GM18505 (cell line): ENCODE measurements at regions not wholly inside any gene's neighbourhood (a gene's known extent, or its start where the extent isn't known, plus 50 kb on each side); places are given as distances from the start of the nearest gene placed in this dataset.

ENCODE experiments used
- ATAC-seq: cut with Tn5 transposase; IDR thresholded peaks from one replicate; pipeline ENCODE4 v1.9.1; 2021; ENCODE audit not compliant: unreplicated experiment
- POLR2A ChIP-seq: IDR thresholded peaks from 4 replicates; pipeline ENCODE4 v1.6.1; 2011; ENCODE audit warnings: borderline replicate concordance; ENCODE audit not compliant: insufficient read depth, insufficient read length; ENCODE audit errors: extremely low read depth

DNA sequence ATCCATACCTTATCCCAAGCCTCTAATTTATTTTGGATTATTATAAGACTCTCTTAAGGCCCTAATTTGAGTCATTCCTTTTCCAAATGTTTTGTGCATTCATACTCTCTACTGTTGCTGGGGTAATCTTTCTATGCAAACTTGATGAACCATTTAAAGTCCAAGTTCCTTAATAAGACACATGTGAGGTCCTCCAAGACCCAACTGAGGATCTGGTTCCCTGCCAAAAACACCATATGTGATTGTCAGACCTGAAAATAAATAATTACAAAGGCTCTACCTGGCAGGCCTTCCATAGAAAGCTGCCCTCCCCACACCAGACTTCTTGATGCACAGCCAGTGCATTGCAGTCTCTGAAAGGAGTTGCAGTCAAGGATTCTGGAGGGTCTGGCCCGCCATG is 257.9 kb upstream of the AKR1E2 start:
- no peak for ATAC-seq
- TF ChIP-seq POLR2A = no peak

DNA sequence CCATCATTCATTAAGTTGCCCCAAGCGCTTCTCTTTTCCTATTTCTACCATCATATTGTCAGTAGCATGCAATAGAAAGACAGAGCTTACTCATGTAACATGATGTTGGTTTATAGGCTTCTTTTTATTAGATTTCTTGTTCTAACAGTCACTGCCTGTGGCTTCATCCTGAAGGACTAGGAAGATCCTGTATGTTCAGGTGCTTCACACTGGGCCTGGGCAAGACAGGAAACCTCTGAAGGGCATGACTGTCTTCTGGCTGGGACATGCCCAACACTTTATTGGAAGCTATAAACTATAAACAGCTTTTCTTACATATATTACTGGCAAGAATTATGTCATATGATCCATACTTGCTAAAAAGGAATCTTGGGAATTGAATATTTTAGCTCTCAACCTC is 258.4 kb upstream of the AKR1E2 start:
- TF ChIP-seq POLR2A = no peak
- no peak for ATAC-seq

DNA sequence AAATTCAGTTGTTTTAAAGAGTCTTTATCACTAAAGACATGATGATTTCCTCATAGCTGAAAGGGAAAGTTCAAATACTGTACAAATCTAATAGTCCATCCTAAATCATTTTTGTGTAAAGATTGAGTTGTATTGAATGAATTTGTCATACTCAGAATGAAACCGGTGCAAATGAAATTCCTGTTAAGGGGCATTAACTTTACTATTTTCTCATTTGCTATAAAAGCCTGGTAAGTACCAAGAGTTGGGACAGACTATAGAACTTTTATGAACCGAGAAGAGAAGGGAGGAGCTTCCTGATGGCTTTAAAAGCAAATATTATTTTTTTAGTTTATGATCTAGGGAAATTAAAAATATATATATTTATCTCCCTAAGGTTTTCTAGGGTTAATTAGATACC is 260.0 kb upstream of the AKR1E2 start:
- no peak for TF ChIP-seq POLR2A
- ATAC-seq = no peak

DNA sequence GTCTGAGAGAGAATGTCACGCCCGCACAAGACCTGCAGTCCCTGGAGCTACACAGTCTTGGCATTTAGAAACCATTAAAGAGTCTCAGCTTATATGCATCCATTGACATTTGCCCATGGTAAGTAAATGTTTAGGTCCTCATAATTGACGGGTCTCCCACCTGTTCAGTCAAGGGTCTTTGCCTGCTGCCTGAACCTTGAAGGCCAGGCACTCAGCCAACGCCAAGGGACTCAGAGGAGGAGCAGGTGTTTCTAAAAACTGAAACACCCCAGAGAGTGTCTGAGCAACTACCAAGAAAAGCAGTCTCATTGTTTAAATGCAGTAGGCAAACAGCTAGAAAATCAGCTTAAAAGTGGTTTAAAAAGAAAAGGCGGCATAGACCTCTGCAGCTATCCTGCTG is 264.7 kb upstream of the AKR1E2 start:
- ATAC-seq = no peak
- no peak for TF ChIP-seq POLR2A

DNA sequence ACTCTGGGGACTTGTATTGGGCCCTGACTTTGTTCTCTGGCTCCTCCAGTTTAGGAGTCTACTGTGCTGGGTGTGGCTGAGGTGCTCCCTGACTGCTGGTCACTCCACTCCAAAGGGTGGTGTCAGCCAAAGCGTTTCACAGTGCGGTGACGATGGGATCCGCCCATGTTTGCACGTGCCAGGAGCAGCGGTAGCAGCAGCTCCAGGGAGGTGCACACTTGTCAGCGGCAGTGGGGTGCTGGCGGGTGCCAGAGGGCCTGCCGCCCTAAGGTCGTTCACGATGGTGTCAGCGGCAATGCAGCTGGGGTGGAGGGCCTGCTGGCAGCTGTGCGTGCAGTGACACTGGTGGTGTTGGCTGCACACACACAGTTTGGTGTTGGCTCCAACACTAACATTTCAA is 268.5 kb upstream of the AKR1E2 start:
- TF ChIP-seq POLR2A = no peak
- ATAC-seq = no peak

DNA sequence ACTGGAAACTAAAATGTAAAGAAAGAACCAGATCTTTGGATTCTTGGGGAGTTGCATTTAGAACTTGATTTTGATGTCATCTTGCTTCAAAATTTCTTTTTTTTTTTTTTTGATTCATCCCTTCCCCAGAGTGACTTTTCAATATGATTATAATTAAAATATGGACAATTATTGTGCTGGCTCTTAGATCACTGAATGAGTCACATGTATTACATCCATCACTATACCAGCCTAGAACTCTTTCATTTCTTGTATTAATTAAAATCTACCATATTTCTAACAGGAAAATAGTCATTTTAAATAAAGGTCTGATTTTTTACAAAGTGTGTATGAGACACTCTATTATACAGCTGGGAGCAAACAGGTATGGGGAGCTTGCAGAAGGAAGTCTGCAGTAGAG is 269.5 kb upstream of the AKR1E2 start:
- no peak for TF ChIP-seq POLR2A
- no peak for ATAC-seq

DNA sequence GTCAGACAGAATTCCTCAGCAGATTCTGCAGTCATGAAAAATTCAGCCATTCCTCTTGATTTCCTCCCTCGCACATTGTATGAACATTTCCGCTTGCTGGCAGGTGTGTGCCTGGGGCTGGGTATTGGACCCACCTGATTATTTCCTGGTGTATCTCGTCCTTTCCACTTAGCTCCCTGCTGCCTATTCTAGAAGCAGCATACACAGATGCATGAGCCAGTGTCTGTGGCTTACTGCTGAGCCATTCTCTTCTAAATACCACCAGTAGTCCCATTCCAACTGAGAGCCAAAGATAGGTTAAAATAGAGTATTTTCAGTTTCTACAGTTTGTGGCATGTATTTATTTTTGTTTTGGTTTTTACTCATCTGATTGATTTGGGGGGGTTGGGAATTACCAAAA is 270.1 kb upstream of the AKR1E2 start:
- no peak for TF ChIP-seq POLR2A
- no peak for ATAC-seq

DNA sequence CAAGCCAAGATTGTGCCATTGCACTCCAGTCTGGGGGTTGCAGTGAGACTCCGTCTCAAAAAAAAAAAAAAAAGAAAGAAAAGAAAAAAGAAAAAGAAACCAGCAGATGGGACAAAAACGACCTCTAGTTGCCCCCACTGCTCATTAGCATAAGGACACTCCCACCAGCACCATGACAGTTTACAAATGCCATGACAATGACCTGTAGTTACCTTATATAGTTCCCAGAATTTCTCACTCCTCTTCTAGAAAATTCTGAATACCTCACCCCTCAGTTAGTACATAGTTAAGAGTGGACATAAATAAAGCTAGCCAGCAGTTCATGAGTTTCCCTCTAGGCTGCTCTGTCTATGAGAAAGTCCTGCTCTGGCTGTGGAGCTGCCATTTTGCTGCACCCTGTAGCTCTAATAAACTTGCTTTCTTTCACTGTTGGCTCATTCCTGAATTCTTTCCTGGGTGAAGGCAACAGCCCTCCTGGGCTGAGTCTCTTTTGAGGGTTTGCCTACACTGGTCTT is 276.8 kb upstream of the AKR1E2 start:
- ATAC-seq = no peak
- TF ChIP-seq POLR2A = no peak

DNA sequence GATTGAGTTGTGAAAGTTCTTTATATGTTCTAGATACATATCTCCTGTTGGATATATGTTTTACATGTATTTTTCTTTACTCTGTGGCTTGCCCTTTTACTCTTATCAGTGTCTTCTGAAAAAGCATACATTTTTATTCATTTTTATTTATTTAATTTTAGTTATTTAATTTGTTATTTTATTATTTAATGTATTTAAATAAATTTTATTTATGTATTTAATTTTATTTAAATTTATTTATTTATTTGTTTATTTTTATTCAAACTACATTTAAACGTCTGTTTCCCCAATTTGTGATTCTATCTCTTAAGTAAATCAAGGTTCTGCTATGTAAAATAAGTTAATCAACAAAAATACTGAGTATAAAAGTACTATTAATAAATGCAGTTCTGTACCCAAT is 279.1 kb upstream of the AKR1E2 start:
- no peak for ATAC-seq
- no peak for TF ChIP-seq POLR2A

DNA sequence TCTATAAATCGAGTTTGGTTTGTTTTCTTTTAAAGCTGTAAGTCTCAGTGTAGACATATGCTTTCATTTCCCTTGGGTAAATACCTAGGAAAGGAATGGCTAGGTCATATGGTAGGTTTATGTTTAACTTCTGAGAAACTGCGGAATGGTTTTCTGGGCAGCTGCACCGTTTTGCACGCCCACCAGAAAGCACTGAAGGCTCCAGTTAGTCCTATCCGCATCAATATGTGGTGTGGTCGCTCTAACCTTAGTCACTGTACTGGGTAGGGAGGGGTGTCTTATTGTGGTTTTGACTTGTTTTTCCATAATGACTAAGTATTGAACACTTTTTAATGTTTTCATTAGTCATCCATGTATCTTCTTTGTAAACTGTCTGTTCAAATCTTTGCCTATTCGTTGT is 279.5 kb upstream of the AKR1E2 start:
- no peak for ATAC-seq

DNA sequence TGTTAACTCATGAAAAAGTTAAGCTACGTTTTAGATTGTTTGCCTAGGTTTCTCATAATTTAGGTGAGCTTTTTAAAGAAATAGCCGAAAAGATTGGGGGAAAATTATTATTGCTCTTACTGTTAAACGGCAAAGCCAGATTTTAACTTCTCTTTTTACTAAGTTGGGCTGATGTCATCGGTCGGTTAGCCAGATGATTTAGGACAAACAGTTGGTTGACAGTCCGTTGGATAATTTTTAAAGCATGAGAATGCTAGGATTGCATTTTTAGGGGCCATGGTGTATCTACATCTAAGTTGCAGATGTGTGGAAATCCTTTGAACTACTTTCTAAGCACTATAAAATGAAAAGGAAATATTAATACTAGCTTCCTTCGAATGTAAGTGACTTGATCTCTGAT is 280.9 kb upstream of the AKR1E2 start:
- TF ChIP-seq POLR2A = no peak
- ATAC-seq = no peak

More for the DNA sequence above, 279.5 kb upstream of the AKR1E2 start:
- no peak for TF ChIP-seq POLR2A

DNA sequence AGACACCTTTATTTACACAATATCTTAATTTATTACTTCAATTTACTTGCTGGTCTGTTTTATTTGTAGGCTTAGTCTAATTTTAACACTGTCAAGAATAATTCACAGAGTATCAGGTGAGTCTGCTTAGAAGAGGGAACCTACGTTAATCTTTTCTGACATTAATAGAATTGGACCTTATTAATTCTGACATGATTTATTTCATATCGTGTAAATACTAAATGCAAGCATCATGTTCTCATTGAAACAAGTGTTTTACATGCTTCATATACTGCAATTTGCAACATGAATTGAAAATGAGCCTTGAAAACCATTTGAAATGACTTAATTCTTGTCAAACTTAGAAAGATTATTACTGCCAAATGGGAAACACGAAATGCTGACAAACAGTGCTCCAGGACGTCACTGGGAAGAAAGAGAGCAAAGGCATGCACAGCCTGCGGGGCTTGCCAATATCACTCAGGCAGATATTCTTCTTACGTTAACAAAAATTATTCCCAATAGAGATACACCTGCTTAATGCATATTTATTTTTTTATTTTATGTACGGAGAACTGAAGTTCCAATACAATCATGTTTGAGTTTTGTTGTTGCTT is 282.0 kb upstream of the AKR1E2 start:
- TF ChIP-seq POLR2A = no peak
- no peak for ATAC-seq

DNA sequence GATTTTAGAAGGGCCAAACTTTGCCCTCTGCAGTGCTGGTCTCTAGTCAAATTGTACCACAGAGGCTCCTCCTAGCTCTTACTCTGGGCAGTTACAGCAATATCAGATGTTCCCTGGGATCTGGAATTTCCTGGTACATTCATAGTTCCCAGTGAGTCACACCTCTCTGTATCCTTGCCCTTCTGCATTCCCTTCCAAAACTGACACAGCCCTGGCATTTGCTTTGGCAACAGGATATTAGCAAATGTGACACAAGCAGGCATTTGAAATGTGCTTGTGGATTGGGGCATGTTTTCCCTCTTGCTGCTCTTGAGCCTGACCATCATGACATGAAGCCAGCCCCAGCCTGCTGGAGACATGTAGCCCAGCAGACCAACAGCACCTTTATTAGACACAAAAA is 284.7 kb upstream of the AKR1E2 start:
- ATAC-seq = no peak
- TF ChIP-seq POLR2A = no peak

DNA sequence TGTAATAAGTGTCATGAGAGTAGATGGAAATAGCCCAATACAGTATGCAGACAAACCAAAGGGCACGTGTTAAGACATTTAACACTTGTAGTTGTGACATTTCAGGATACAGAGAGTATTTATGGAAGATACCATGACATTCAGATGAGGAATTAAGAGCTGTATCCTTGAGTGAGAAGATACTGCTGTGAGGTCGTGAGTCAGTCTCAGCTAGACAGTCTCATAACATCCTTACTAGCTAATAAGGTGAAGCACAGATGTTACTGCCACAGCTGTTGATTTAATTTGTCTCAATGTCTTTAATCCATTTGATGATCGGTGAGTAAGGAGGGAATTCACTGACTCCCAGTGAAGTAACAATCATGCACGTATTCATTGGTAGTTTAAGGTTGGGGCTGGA is 288.0 kb upstream of the AKR1E2 start:
- ATAC-seq = no peak

DNA sequence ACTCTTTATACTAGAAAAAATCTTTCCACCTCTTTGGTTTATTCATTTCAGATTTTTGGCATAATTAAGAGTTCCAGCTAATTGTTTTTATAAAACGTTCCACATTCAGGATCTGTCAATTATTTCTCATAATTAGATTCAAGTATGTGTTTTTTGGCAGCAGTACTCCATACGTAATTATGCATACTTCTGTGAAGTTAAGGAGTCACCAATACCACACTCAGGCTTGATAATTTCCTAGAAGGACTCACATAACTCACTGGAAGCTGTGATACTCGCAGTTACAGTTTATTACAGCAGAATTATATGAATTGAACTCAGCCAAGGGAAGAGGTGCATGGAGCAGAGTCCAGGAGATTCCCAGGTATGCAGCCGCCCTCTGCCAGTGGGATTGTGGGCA is 290.5 kb upstream of the AKR1E2 start:
- TF ChIP-seq POLR2A = no peak
- ATAC-seq = no peak

More for the DNA sequence above, 288.0 kb upstream of the AKR1E2 start:
- no peak for TF ChIP-seq POLR2A

DNA sequence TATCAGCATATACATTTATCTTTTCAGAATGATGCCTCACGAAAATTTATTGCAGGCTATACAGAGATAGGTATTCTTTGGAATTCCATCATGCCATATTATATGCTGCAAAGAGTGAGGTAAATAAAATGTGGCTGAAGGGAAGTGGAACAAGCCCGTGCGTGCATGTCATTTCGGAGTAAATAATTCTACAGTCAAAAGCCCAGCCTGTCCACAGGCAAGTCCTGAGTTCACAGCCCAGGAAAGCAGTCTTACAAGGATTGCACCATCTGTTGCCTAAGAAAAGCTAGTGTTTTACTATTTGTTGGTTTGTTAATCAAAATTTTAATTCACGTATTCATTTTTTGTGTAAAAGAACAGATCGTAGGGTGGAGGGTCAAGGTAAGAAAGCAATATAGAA is 292.4 kb upstream of the AKR1E2 start:
- TF ChIP-seq POLR2A = no peak
- no peak for ATAC-seq

DNA sequence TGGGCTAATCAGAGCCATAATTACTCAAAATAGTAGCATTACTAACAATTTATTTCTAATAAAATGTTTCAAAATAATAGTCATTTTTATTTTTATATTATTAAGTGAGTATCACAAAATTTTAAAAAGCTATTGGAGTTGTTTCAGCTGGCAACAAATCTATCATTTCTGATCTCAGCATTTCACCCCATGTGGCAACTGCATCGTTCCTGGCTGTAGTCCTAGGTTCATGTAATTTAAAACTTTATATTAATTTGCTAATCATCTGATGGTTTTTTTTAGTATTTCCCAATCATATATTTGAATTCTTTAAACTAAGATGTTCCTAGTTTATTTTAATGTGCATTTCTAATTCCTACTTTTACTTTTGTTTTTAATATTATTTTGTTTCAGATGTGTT is 293.0 kb upstream of the AKR1E2 start:
- no peak for TF ChIP-seq POLR2A
- no peak for ATAC-seq
